ENCODE measurements at regions not wholly inside any gene's neighbourhood (a gene's known extent, or its start where the extent isn't known, plus 50 kb on each side); places are given as distances from the start of the nearest gene placed in this dataset.

- H3K79me2 ChIP-seq (ENCODE audit: control insufficient read depth, insufficient read depth, low read length): no peaks in the 10 kb centered on the region
- no peaks in the 10 kb centered on the region for H3K27me3 ChIP-seq (ENCODE audit: control insufficient read depth in 2 of 2, insufficient read depth in 2 of 2, low read length in 2 of 2)
- no peak overlapping the region for H3K4me3 ChIP-seq (replicated peaks in 1 of 3; ENCODE audit: insufficient read depth in 1 of 3, low read depth in 1 of 3, low read length in 3 of 3)
- dilution Hi-C loops (cut with MboI; ENCODE audit: extremely low pct_ligation_motif_present, low sequenced_read_pairs) (no loop called here), intact Hi-C loops (cut with micrococcal nuclease) (no loop called here)
- no peak overlapping the region for H3K9ac ChIP-seq (replicated peaks; ENCODE audit: extremely low read depth, insufficient read depth, low read length)
- no peak overlapping the region for H2AFZ ChIP-seq (ENCODE audit: low read depth, low read length)
- BruUV-seq (replicated peaks): no TSS peak
- no peak for FAIRE-seq
- H3K9me3 ChIP-seq (replicated peaks; ENCODE audit: control insufficient read depth, insufficient read depth, low read length): no peaks in the 10 kb centered on the region
- DNase-seq (ENCODE audit: low read depth, low spot score): no peak
- no peak overlapping the region for H3K27ac ChIP-seq (ENCODE audit: insufficient read depth, low read depth, low read length)
- no peaks in the 10 kb centered on the region for H4K20me1 ChIP-seq (replicated peaks; ENCODE audit: control insufficient read depth, extremely low read depth, insufficient read depth, low read length)
- no peak overlapping the region for H3K4me2 ChIP-seq (ENCODE audit: insufficient read depth, low read length)
- ChIA-PET POLR2A (no interaction called here), CTCF (no interaction called here)
- H3K36me3 ChIP-seq (ENCODE audit: control insufficient read depth in 2 of 2, extremely low read depth in 1 of 2, insufficient read depth in 2 of 2, low read length in 2 of 2): no peaks in the 10 kb centered on the region
- TF ChIP-seq JUN (IDR thresholded peaks at IDR 0.05; ENCODE audit: borderline replicate concordance, insufficient read depth, insufficient read length, low read depth): no peak
- no peak for TF ChIP-seq FOS (IDR thresholded peaks at IDR 0.05; ENCODE audit: borderline replicate concordance, insufficient read depth, low read length)
- no peak for TF ChIP-seq POLR2AphosphoS5 (IDR thresholded peaks at IDR 0.05; ENCODE audit: insufficient read depth, low read depth, low read length)
- TF ChIP-seq EZH2 (IDR thresholded peaks at IDR 0.05; ENCODE audit: borderline replicate concordance, low read depth, low read length, severe bottlenecking): no peak
- no peak for TF ChIP-seq GATA2 (IDR thresholded peaks at IDR 0.05; ENCODE audit: insufficient read depth, insufficient read length, low read depth, low read length)
- no peak for TF ChIP-seq MAX (IDR thresholded peaks at IDR 0.05; ENCODE audit: insufficient read depth, insufficient read length)
- no peak for TF ChIP-seq POLR2A (IDR thresholded peaks at IDR 0.05; ENCODE audit: low read depth, low read length)
- TF ChIP-seq CTCF (IDR thresholded peaks at IDR 0.05; ENCODE audit: extremely low read depth in 1 of 2, insufficient read depth in 1 of 2, low read depth in 1 of 2, low read length in 2 of 2): no peak
- no peak for TF ChIP-seq MYC (IDR thresholded peaks at IDR 0.05; ENCODE audit: low read depth, low read length)
- H3K4me1 ChIP-seq (ENCODE audit: control insufficient read depth, extremely low read depth, insufficient read depth, low read length): peaks cover 21% of the 10 kb centered on the region
- H3K9me1 ChIP-seq (replicated peaks; ENCODE audit: control insufficient read depth, extremely low read depth, insufficient read depth, low read length): no peaks in the 10 kb centered on the region
Observed at GRCh38 chr13:76715075-76715474, 171.1 kb downstream of the KCTD12 start.

Data from endothelial cell of umbilical vein (primary cell).